PC-3 (cell line): ENCODE measurements at regions not wholly inside any gene's neighbourhood (a gene's known extent, or its start where the extent isn't known, plus 50 kb on each side); places are given as distances from the start of the nearest gene placed in this dataset.

Experiments
- ATAC-seq: fragments of 200-7000 bp; cut with Tn5 transposase; 2 replicates; pipeline ENCODE4 v1.9.1; 2020; ENCODE audit warnings: mild to moderate bottlenecking, moderate library complexity
- BruUV-seq: library from RNA; stranded (reverse); fragments of 400-500 nt; replicated peaks from 2 replicates; lab custom pipeline; 2021; lab: Mats Ljungman, UMichigan
- CTCF ChIA-PET: fragments of 300-600 bp; sonication (Branson Sonifier 250); formaldehyde crosslinking; loops from one replicate; lab custom pipeline; 2022; ENCODE audit warnings: antibody characterized with exemption; lab: Charles Lee
- POLR2A ChIA-PET: fragments of 300-600 bp; sonication (Branson Sonifier 250); formaldehyde crosslinking; loops from one replicate; lab custom pipeline; 2022; ENCODE audit warnings: antibody characterized with exemption; ENCODE audit not compliant: unreplicated experiment; lab: Charles Lee
- DNase-seq: peaks from one replicate; pipeline ENCODE4 v3.0.0-alpha.2; 2015
- H2AFZ ChIP-seq: fragments of 300-600 bp; sonication (generic); 2 replicates; pipeline ENCODE4 v1.6.0; 2016; ENCODE audit warnings: antibody characterized with exemption, low read length
- H3F3A ChIP-seq: fragments of 300-600 bp; sonication (generic); one replicate; pipeline ENCODE4 v1.6.0; 2017; ENCODE audit warnings: antibody characterized with exemption, low read length, control low read depth, mild to moderate bottlenecking; ENCODE audit not compliant: unreplicated experiment
- H3K27ac ChIP-seq: fragments of 300-600 bp; sonication (generic); 2 replicates; pipeline ENCODE4 v1.5.1; 2016; ENCODE audit warnings: mild to moderate bottlenecking, low read length
- H3K27me3 ChIP-seq: fragments of 300-600 bp; sonication (generic); 2 replicates; pipeline ENCODE4 v1.6.1; 2016; ENCODE audit warnings: low read length, mixed read lengths
- H3K36me3 ChIP-seq: fragments of 300-600 bp; sonication (generic); 2 replicates; pipeline ENCODE4 v1.6.1; 2016; ENCODE audit warnings: low read depth, mixed run types, low read length, mixed read lengths
- H3K4me1 ChIP-seq: fragments of 300-600 bp; sonication (generic); 2 replicates; pipeline ENCODE4 v1.5.1; 2016; ENCODE audit warnings: low read length; ENCODE audit not compliant: insufficient read depth
- H3K4me2 ChIP-seq: fragments of 300-600 bp; sonication (generic); 2 replicates; pipeline ENCODE4 v1.6.0; 2016; ENCODE audit warnings: low read length
- H3K4me3 ChIP-seq: fragments of 300-600 bp; sonication (generic); 2 replicates; pipeline ENCODE4 v1.5.1; 2016; ENCODE audit warnings: mild to moderate bottlenecking, low read length, mixed read lengths
- H3K79me2 ChIP-seq: fragments of 300-600 bp; sonication (generic); 2 replicates; pipeline ENCODE4 v1.6.1; 2017; ENCODE audit warnings: low read length, mixed read lengths
- H3K9ac ChIP-seq: fragments of 300-600 bp; sonication (generic); 2 replicates; pipeline ENCODE4 v1.6.0; 2016; ENCODE audit warnings: mild to moderate bottlenecking, low read length
- H3K9me2 ChIP-seq: fragments of 300-600 bp; sonication (generic); replicated peaks from 2 replicates; pipeline ENCODE4 v1.6.1; 2016; ENCODE audit warnings: mixed run types, low read length, mixed read lengths
- H3K9me3 ChIP-seq: fragments of 300-600 bp; sonication (generic); 2 replicates; pipeline ENCODE4 v1.6.1; 2016; ENCODE audit warnings: low read length, mixed read lengths
- H4K20me1 ChIP-seq: fragments of 300-600 bp; sonication (generic); 2 replicates; pipeline ENCODE4 v1.6.1; 2016; ENCODE audit warnings: low read length, mixed read lengths
- CTCF ChIP-seq: fragments of 300-600 bp; sonication (generic); conservative IDR thresholded peaks from 2 replicates; pipeline ENCODE4 v1.5.1; 2017; ENCODE audit warnings: antibody characterized with exemption, low read depth, mild to moderate bottlenecking, low read length
- EZH2 ChIP-seq: fragments of 300-600 bp; sonication (generic); IDR thresholded peaks from one replicate; pipeline ENCODE4 v1.6.1; 2017; ENCODE audit warnings: antibody characterized with exemption, mild to moderate bottlenecking, low read length; ENCODE audit not compliant: unreplicated experiment
- EZH2phosphoT487 ChIP-seq: fragments of 300-600 bp; sonication (generic); IDR thresholded peaks from 2 replicates; pipeline ENCODE4 v1.6.1; 2018; ENCODE audit warnings: mild to moderate bottlenecking, antibody characterized with exemption, low read length, borderline replicate concordance
- intact Hi-C: fragments of 100-400 bp; cut with micrococcal nuclease; formaldehyde crosslinking; loops from 2 replicates; pipeline ENCODE4 v1.9.0; 2023

DNA sequence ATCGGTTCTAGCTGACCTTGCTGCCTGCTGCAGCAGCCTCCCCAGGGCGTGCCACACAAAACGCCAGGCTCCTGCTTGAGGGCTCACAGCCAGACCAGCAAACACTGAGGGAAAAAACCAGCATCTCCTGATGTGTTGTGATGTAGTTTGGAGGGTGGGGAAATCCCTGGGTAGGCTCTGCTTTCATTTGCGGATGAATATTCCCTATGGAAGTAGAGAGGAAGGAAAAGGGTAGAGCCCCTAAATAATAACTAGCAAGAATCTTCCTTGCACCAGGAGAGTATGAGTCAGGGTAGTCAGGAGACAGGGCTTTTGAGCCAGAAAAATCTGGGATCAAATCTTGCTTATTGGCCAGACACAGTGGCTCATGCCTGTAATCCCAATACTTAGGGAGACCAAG lies 545.3 kb downstream of the RFC3 start:
- Histone ChIP-seq H3F3A (no peaks in the 10 kb centered on the region), H3K9ac (no peak overlapping the region), H4K20me1 (no peaks in the 10 kb centered on the region), H3K9me2 (no peaks in the 10 kb centered on the region), H2AFZ (no peak overlapping the region), H3K4me1 (peaks cover 32% of the 10 kb centered on the region), H3K9me3 (no peaks in the 10 kb centered on the region), H3K27ac (no peak overlapping the region), H3K79me2 (no peaks in the 10 kb centered on the region), H3K4me2 (no peak overlapping the region), H3K27me3 (no peaks in the 10 kb centered on the region), H3K36me3 (no peaks in the 10 kb centered on the region), H3K4me3 (no peak overlapping the region)
- no TSS peak for BruUV-seq
- DNase-seq (no peak), ATAC-seq (no peak)
- CTCF ChIA-PET = no interaction called here
- POLR2A ChIA-PET = no interaction called here
- intact Hi-C loops = no loop called here
- TF ChIP-seq EZH2phosphoT487 (no peak), CTCF (no peak), EZH2 (no peak)

GRCh38 chr13:34364633-34365032 lies 546.7 kb downstream of the RFC3 start:
- no peak overlapping the region for H3K27ac ChIP-seq
- H2AFZ ChIP-seq = no peak overlapping the region
- no peaks in the 10 kb centered on the region for H3K9me2 ChIP-seq
- no peaks in the 10 kb centered on the region for H4K20me1 ChIP-seq
- DNase-seq (no peak), ATAC-seq (no peak)
- intact Hi-C loops = no loop called here
- H3K79me2 ChIP-seq = no peaks in the 10 kb centered on the region
- ChIA-PET CTCF (no interaction called here), POLR2A (no interaction called here)
- H3K4me1 ChIP-seq = peaks cover 19% of the 10 kb centered on the region
- no peaks in the 10 kb centered on the region for H3K27me3 ChIP-seq
- no peaks in the 10 kb centered on the region for H3K9me3 ChIP-seq
- H3K4me2 ChIP-seq = no peak overlapping the region
- H3K9ac ChIP-seq = no peak overlapping the region
- H3F3A ChIP-seq = no peaks in the 10 kb centered on the region
- H3K36me3 ChIP-seq = no peaks in the 10 kb centered on the region
- TF ChIP-seq EZH2phosphoT487 (no peak), EZH2 (no peak), CTCF (no peak)
- no peak overlapping the region for H3K4me3 ChIP-seq
- BruUV-seq = no TSS peak

GRCh38 chr13:34369931-34370330 lies 552.0 kb downstream of the RFC3 start:
- Histone ChIP-seq H3K4me3 (no peak overlapping the region), H3K4me2 (no peak overlapping the region), H3K79me2 (no peaks in the 10 kb centered on the region), H3K9me2 (no peaks in the 10 kb centered on the region), H3K27ac (no peak overlapping the region), H3F3A (no peaks in the 10 kb centered on the region), H3K9me3 (no peaks in the 10 kb centered on the region), H3K4me1 (peaks cover 4% of the 10 kb centered on the region; the same call in 1 of the 2 replicates), H2AFZ (no peak overlapping the region), H3K27me3 (no peaks in the 10 kb centered on the region), H4K20me1 (no peaks in the 10 kb centered on the region), H3K9ac (no peak overlapping the region), H3K36me3 (no peaks in the 10 kb centered on the region)
- ChIA-PET POLR2A (no interaction called here), CTCF (no interaction called here)
- TF ChIP-seq CTCF (no peak), EZH2phosphoT487 (no peak), EZH2 (no peak)
- peak; percentile 14 for DNase-seq
- intact Hi-C loops = no loop called here
- no TSS peak for BruUV-seq
- ATAC-seq = peak; percentile 38; the same call in 1 of the 2 replicates
